Iris pigment epithelial cell (primary cell): ENCODE measurements at regions not wholly inside any gene's neighbourhood (a gene's known extent, or its start where the extent isn't known, plus 50 kb on each side); places are given as distances from the start of the nearest gene placed in this dataset.
"Not testable (repeated sequence)": the region's sequence is repeated elsewhere in the genome, so short reads cannot be mapped to it uniquely, and the experiment has no call there.

Experiments
- DNase-seq: peaks from one replicate; pipeline ENCODE4 v3.0.0-alpha.2; 2011; ENCODE audit warnings: low read depth

GRCh38 chr14:40119321-40119720 lies 687.1 kb upstream of the FBXO33 start:
- DNase-seq, result no peak

GRCh38 chr14:40115583-40115982 lies 683.4 kb upstream of the FBXO33 start:
- no peak for DNase-seq

GRCh38 chr14:40113671-40114070 lies 681.4 kb upstream of the FBXO33 start:
- DNase-seq, result no peak

- DNase-seq, result no peak
Observed at GRCh38 chr14:40100544-40101196, 668.4 kb upstream of the FBXO33 start.

- no peak for DNase-seq
Observed at GRCh38 chr14:40099316-40099715, 667.1 kb upstream of the FBXO33 start.

- DNase-seq, result no peak
Observed at GRCh38 chr14:40098468-40098867, 666.2 kb upstream of the FBXO33 start.

GRCh38 chr14:40096968-40097367 lies 664.7 kb upstream of the FBXO33 start:
- DNase-seq, result no peak

GRCh38 chr14:40093800-40094199 lies 661.6 kb upstream of the FBXO33 start:
- no peak for DNase-seq

- no peak for DNase-seq
Observed at GRCh38 chr14:40074169-40074568, 641.9 kb upstream of the FBXO33 start.

- DNase-seq, result no peak
Observed at GRCh38 chr14:40072175-40072574, 639.9 kb upstream of the FBXO33 start.

- no peak for DNase-seq
Observed at GRCh38 chr14:40058901-40059897, 627.0 kb upstream of the FBXO33 start.

- no peak for DNase-seq
Observed at GRCh38 chr14:40053416-40053815, 621.2 kb upstream of the FBXO33 start.

- DNase-seq, result no peak
Observed at GRCh38 chr14:40028991-40029390, 596.8 kb upstream of the FBXO33 start.

GRCh38 chr14:40025101-40025500 lies 592.9 kb upstream of the FBXO33 start:
- DNase-seq, result no peak

- no peak for DNase-seq
Observed at GRCh38 chr14:40010961-40011360, 578.7 kb upstream of the FBXO33 start.

GRCh38 chr14:40009771-40010170 lies 577.5 kb upstream of the FBXO33 start:
- DNase-seq, result no peak

- not testable (repeated sequence) for DNase-seq
Observed at GRCh38 chr14:40008345-40008744, 576.1 kb upstream of the FBXO33 start.

- no peak for DNase-seq
Observed at GRCh38 chr14:40004871-40005500, 572.8 kb upstream of the FBXO33 start.

GRCh38 chr14:40003773-40004172 lies 571.5 kb upstream of the FBXO33 start:
- no peak for DNase-seq

- DNase-seq, result no peak
Observed at GRCh38 chr14:39998854-39999253, 566.6 kb upstream of the FBXO33 start.

- DNase-seq, result no peak
Observed at GRCh38 chr14:39998114-39998513, 565.9 kb upstream of the FBXO33 start.

GRCh38 chr14:39991041-39991440 lies 558.8 kb upstream of the FBXO33 start:
- no peak for DNase-seq

- peak; percentile 4 for DNase-seq
Observed at GRCh38 chr14:39988939-39989338, 556.7 kb upstream of the FBXO33 start.
